Liver (tissue), 8 donors: ENCODE measurements at regions not wholly inside any gene's neighbourhood (a gene's known extent, or its start where the extent isn't known, plus 50 kb on each side); places are given as distances from the start of the nearest gene placed in this dataset.

Experiments
- DNase-seq: peaks from one replicate; pipeline ENCODE4 v3.0.0-alpha.2; 2017; ENCODE audit warnings: low spot score
- H3K27ac ChIP-seq, 2 donors: one replicate each; pipeline ENCODE4 v1.7.0; 2013; ENCODE audit warnings: inconsistent platforms in 2 of 2, low read length in 2 of 2, control low read depth in 1 of 2, low read depth in 1 of 2, mild to moderate bottlenecking in 1 of 2
- H3K27me3 ChIP-seq, 4 donors: one replicate each; pipeline versions ENCODE4 v1.6.1 to v1.7.0; 2013; ENCODE audit warnings: low read length in 3 of 4, inconsistent platforms in 1 of 4, mild to moderate bottlenecking in 1 of 4, moderate library complexity in 1 of 4; ENCODE audit not compliant: control insufficient read depth in 4 of 4, insufficient read depth in 4 of 4
- H3K36me3 ChIP-seq, 4 donors: one replicate each; pipeline versions ENCODE4 v1.6.1 to v1.7.0; 2013; ENCODE audit warnings: low read length in 3 of 4, mild to moderate bottlenecking in 3 of 4, low read depth in 1 of 4, moderate library complexity in 1 of 4; ENCODE audit not compliant: control insufficient read depth in 4 of 4, insufficient read depth in 3 of 4
- H3K4me1 ChIP-seq, 4 donors: one replicate each; pipeline versions ENCODE4 v1.6.1 to v1.7.0; 2013; ENCODE audit warnings: low read length in 3 of 4, mild to moderate bottlenecking in 3 of 4, moderate library complexity in 1 of 4; ENCODE audit not compliant: control insufficient read depth in 4 of 4, insufficient read depth in 4 of 4
- H3K4me3 ChIP-seq, 3 donors: one replicate each; pipeline versions ENCODE4 v1.6.1 to v1.7.0; 2013; ENCODE audit warnings: low read length in 3 of 3, control low read depth in 1 of 3, low read depth in 1 of 3, mild to moderate bottlenecking in 1 of 3
- H3K9ac ChIP-seq, 2 donors: one replicate each; pipeline ENCODE4 v1.7.0; 2013; ENCODE audit warnings: low read length in 2 of 2, mild to moderate bottlenecking in 2 of 2, moderate library complexity in 2 of 2, control low read depth in 1 of 2, low read depth in 1 of 2
- H3K9me3 ChIP-seq, 4 donors: one replicate each; pipeline versions ENCODE4 v1.6.1 to v1.7.0; 2013; ENCODE audit warnings: low read length in 3 of 4; ENCODE audit not compliant: control insufficient read depth in 4 of 4
- EGR1 ChIP-seq, 2 donors: IDR thresholded peaks; 2 replicates each; pipeline ENCODE4 v1.6.1; 2016 to 2018; ENCODE audit warnings: antibody characterized with exemption in 2 of 2, low read depth in 2 of 2
- FOXA1 ChIP-seq: IDR thresholded peaks from 2 replicates; pipeline ENCODE4 v1.6.1; 2016; ENCODE audit warnings: antibody characterized with exemption
- FOXA2 ChIP-seq: IDR thresholded peaks from 2 replicates; pipeline ENCODE4 v1.6.1; 2016; ENCODE audit warnings: antibody characterized with exemption
- GABPA ChIP-seq, 2 donors: IDR thresholded peaks in 1 of 2; conservative IDR thresholded peaks in 1 of 2; 2 replicates each; pipeline ENCODE4 v1.6.1; 2016; ENCODE audit warnings: antibody characterized with exemption in 2 of 2, mild to moderate bottlenecking in 1 of 2, moderate library complexity in 1 of 2
- HNF4A ChIP-seq, 2 donors: conservative IDR thresholded peaks; 2 replicates each; pipeline ENCODE4 v1.6.1; 2016; ENCODE audit warnings: antibody characterized with exemption in 2 of 2, mild to moderate bottlenecking in 2 of 2
- JUND ChIP-seq, 2 donors: IDR thresholded peaks; 2 replicates each; pipeline ENCODE4 v1.6.1; 2016; ENCODE audit warnings: antibody characterized with exemption in 2 of 2
- MAX ChIP-seq: IDR thresholded peaks from 2 replicates; pipeline ENCODE4 v1.6.1; 2016; ENCODE audit warnings: antibody characterized with exemption
- NR2F2 ChIP-seq: IDR thresholded peaks from 2 replicates; pipeline ENCODE4 v1.6.1; 2016; ENCODE audit warnings: antibody characterized with exemption
- RXRA ChIP-seq, 2 donors: IDR thresholded peaks; 2 replicates each; pipeline ENCODE4 v1.6.1; 2017 to 2018; ENCODE audit warnings: antibody characterized with exemption in 2 of 2, mild to moderate bottlenecking in 1 of 2
- SP1 ChIP-seq: IDR thresholded peaks from 2 replicates; pipeline ENCODE4 v1.6.1; 2018; ENCODE audit warnings: antibody characterized with exemption, mild to moderate bottlenecking
- TAF1 ChIP-seq: conservative IDR thresholded peaks from 2 replicates; pipeline ENCODE4 v1.6.1; 2016; ENCODE audit warnings: antibody characterized with exemption, mild to moderate bottlenecking
- YY1 ChIP-seq: IDR thresholded peaks from 2 replicates; pipeline ENCODE4 v1.6.1; 2016; ENCODE audit warnings: antibody characterized with exemption, mild to moderate bottlenecking
- WGBS: extraction: QIAGEN DNeasy Blood & Tissue Kit; methylation state at CpG from one replicate; pipeline ENCODE4 v1.1.7; 2013; 5-methylcytosine and 5-hydroxymethylcytosine counted together
- TF ChIP-seq, protein P1 (sequence below): fragments of 150-350 bp; IDR thresholded peaks from 2 replicates; pipeline ENCODE4 v1.5.1; 2017; ENCODE audit warnings: improper control_type of control experiment, low read depth, low read length; ENCODE audit not compliant: missing input control
- TF ChIP-seq, protein P2 (sequence below): IDR thresholded peaks from 2 replicates; pipeline ENCODE4 v1.6.1; 2016; ENCODE audit warnings: antibody characterized with exemption
- TF ChIP-seq, protein P3 (sequence below): IDR thresholded peaks from 2 replicates; pipeline ENCODE4 v1.6.1; 2016; ENCODE audit warnings: antibody characterized with exemption
- donor health status: healthy.
- donor health status: healthy.
- donor health status: healthy.
- donor health status: healthy.
- donor health status: healthy.

GRCh38 chr7:25968205-25968993, 183.6 kb upstream of the NFE2L3 start:
- TF ChIP-seq FOXA1 (no peak), EGR1 (IDR thresholded peaks at IDR 0.05; ENCODE audit: low read depth in 2 of 2) (no peak), NR2F2 (no peak), GABPA (IDR thresholded peaks at IDR 0.05 in 1 of 2, conservative IDR thresholded peaks at IDR 0.05 in 1 of 2) (no peak), SP1 (no peak), RXRA (IDR thresholded peaks at IDR 0.05) (no peak), MAX (no peak), TAF1 (no peak), HNF4A (conservative IDR thresholded peaks at IDR 0.05) (no peak), YY1 (no peak), JUND (IDR thresholded peaks at IDR 0.05) (no peak)
- TF ChIP-seq, protein P1, sequence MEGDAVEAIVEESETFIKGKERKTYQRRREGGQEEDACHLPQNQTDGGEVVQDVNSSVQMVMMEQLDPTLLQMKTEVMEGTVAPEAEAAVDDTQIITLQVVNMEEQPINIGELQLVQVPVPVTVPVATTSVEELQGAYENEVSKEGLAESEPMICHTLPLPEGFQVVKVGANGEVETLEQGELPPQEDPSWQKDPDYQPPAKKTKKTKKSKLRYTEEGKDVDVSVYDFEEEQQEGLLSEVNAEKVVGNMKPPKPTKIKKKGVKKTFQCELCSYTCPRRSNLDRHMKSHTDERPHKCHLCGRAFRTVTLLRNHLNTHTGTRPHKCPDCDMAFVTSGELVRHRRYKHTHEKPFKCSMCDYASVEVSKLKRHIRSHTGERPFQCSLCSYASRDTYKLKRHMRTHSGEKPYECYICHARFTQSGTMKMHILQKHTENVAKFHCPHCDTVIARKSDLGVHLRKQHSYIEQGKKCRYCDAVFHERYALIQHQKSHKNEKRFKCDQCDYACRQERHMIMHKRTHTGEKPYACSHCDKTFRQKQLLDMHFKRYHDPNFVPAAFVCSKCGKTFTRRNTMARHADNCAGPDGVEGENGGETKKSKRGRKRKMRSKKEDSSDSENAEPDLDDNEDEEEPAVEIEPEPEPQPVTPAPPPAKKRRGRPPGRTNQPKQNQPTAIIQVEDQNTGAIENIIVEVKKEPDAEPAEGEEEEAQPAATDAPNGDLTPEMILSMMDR, result no peak
- TF ChIP-seq, protein P2, sequence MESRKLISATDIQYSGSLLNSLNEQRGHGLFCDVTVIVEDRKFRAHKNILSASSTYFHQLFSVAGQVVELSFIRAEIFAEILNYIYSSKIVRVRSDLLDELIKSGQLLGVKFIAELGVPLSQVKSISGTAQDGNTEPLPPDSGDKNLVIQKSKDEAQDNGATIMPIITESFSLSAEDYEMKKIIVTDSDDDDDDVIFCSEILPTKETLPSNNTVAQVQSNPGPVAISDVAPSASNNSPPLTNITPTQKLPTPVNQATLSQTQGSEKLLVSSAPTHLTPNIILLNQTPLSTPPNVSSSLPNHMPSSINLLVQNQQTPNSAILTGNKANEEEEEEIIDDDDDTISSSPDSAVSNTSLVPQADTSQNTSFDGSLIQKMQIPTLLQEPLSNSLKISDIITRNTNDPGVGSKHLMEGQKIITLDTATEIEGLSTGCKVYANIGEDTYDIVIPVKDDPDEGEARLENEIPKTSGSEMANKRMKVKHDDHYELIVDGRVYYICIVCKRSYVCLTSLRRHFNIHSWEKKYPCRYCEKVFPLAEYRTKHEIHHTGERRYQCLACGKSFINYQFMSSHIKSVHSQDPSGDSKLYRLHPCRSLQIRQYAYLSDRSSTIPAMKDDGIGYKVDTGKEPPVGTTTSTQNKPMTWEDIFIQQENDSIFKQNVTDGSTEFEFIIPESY, result no peak
- TF ChIP-seq, protein P3, sequence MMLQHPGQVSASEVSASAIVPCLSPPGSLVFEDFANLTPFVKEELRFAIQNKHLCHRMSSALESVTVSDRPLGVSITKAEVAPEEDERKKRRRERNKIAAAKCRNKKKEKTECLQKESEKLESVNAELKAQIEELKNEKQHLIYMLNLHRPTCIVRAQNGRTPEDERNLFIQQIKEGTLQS, result no peak

GRCh38 chr7:25970356-25970755, 181.6 kb upstream of the NFE2L3 start:
- H3K9me3 ChIP-seq, result no peaks in the 10 kb centered on the region
- H3K4me3 ChIP-seq, result no peak overlapping the region
- TF ChIP-seq MAX (no peak), SP1 (no peak), FOXA2 (no peak)
- TF ChIP-seq, protein P3, result no peak
- H3K27me3 ChIP-seq, result no peaks in the 10 kb centered on the region
- DNase-seq, result no peak
- 89% methylated on average over 4 of the region's 4 CpGs for WGBS
- no peak overlapping the region for H3K27ac ChIP-seq
- H3K9ac ChIP-seq, result no peak overlapping the region
- peaks cover 1 to 3% (median 2%) of the 10 kb centered on the region in 4 donors for H3K4me1 ChIP-seq
- no peaks in the 10 kb centered on the region for H3K36me3 ChIP-seq

More at GRCh38 chr7:25968205-25968993, 183.6 kb upstream of the NFE2L3 start:
- Histone ChIP-seq H3K9me3 (no peaks in the 10 kb centered on the region), H3K27ac (no peak overlapping the region), H3K4me3 (no peak overlapping the region), H3K36me3 (no peaks in the 10 kb centered on the region), H3K9ac (no peak overlapping the region), H3K4me1 (peaks cover under 1 to 16% (median 15%) of the 10 kb centered on the region in 4 donors), H3K27me3 (no peaks in the 10 kb centered on the region)
- DNase-seq, result no peak
- 87% methylated on average over 24 of the region's 24 CpGs for WGBS
